ENCODE measurements at regions not wholly inside any gene's neighbourhood (a gene's known extent, or its start where the extent isn't known, plus 50 kb on each side); places are given as distances from the start of the nearest gene placed in this dataset.

- Histone ChIP-seq H4K20me1 (ENCODE audit: insufficient read depth, low read length) (no peaks in the 10 kb centered on the region), H2AFZ (ENCODE audit: low read length) (no peak overlapping the region), H3K36me3 (ENCODE audit: insufficient read depth, low read length) (no peaks in the 10 kb centered on the region), H3K9me3 (ENCODE audit: low read length) (no peaks in the 10 kb centered on the region), H3K9me2 (ENCODE audit: low read depth, low read length) (no peaks in the 10 kb centered on the region), H3K9ac (ENCODE audit: low read length) (no peak overlapping the region), H3K27ac (ENCODE audit: low read depth, low read length, poor library complexity, severe bottlenecking) (no peak overlapping the region), H3K4me3 (ENCODE audit: low read depth, low read length, poor library complexity, severe bottlenecking) (no peak overlapping the region), H3K27me3 (ENCODE audit: insufficient read depth, low read length) (no peaks in the 10 kb centered on the region), H3F3A (ENCODE audit: insufficient read depth, low read length) (no peaks in the 10 kb centered on the region), H3K4me1 (ENCODE audit: insufficient read depth, low read length, severe bottlenecking) (no peaks in the 10 kb centered on the region), H3K4me2 (ENCODE audit: low read length) (no peak overlapping the region), H3K79me2 (ENCODE audit: insufficient read depth, low read length) (no peaks in the 10 kb centered on the region)
- no peak for TF ChIP-seq CTCF (IDR thresholded peaks at IDR 0.05; ENCODE audit: low read length)
- no peak for TF ChIP-seq EZH2 (IDR thresholded peaks at IDR 0.05; ENCODE audit: borderline replicate concordance, low read length)
These were observed 267.5 kb upstream of the PRKCQ start for GRCh38 chr10:6847561-6847960.

- Histone ChIP-seq H3K36me3 (ENCODE audit: insufficient read depth, low read length) (no peaks in the 10 kb centered on the region), H3K79me2 (ENCODE audit: insufficient read depth, low read length) (no peaks in the 10 kb centered on the region), H3K9ac (ENCODE audit: low read length) (no peak overlapping the region), H4K20me1 (ENCODE audit: insufficient read depth, low read length) (no peaks in the 10 kb centered on the region), H2AFZ (ENCODE audit: low read length) (no peak overlapping the region), H3K4me3 (ENCODE audit: low read depth, low read length, poor library complexity, severe bottlenecking) (no peak overlapping the region), H3K9me3 (ENCODE audit: low read length) (no peaks in the 10 kb centered on the region), H3F3A (ENCODE audit: insufficient read depth, low read length) (no peaks in the 10 kb centered on the region), H3K4me2 (ENCODE audit: low read length) (no peak overlapping the region), H3K9me2 (ENCODE audit: low read depth, low read length) (no peaks in the 10 kb centered on the region), H3K27me3 (ENCODE audit: insufficient read depth, low read length) (no peaks in the 10 kb centered on the region), H3K27ac (ENCODE audit: low read depth, low read length, poor library complexity, severe bottlenecking) (no peak overlapping the region), H3K4me1 (ENCODE audit: insufficient read depth, low read length, severe bottlenecking) (no peaks in the 10 kb centered on the region)
- no peak for TF ChIP-seq EZH2 (IDR thresholded peaks at IDR 0.05; ENCODE audit: borderline replicate concordance, low read length)
- TF ChIP-seq CTCF (IDR thresholded peaks at IDR 0.05; ENCODE audit: low read length), result no peak
These were observed 264.0 kb upstream of the PRKCQ start for GRCh38 chr10:6843894-6844650.

DNA sequence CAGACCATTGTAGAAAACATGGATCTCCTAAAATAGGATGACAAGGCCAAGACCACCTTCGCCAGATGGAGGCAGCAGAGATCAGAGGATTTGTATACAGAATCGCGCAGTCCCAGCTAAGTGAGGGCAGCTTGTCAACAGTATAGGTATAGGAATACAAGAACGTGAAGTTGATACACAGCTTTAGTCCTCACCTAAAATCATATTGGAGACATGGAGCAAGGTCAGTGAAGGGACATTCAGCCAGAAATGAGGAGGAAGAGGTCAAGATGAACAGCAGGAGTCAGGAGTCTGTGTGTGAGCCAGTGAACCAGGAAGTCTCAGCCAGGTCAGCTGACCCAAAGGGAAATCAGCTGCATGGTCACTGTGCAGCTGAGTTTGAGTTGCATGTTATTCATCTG lies 263.4 kb upstream of the PRKCQ start:
- Histone ChIP-seq H3K4me1 (ENCODE audit: insufficient read depth, low read length, severe bottlenecking) (no peaks in the 10 kb centered on the region), H3K9me2 (ENCODE audit: low read depth, low read length) (no peaks in the 10 kb centered on the region), H3K36me3 (ENCODE audit: insufficient read depth, low read length) (no peaks in the 10 kb centered on the region), H3K9ac (ENCODE audit: low read length) (no peak overlapping the region), H3K9me3 (ENCODE audit: low read length) (no peaks in the 10 kb centered on the region), H3K4me2 (ENCODE audit: low read length) (no peak overlapping the region; the same call in 1 of the 2 replicates), H2AFZ (ENCODE audit: low read length) (peak overlapping the region; percentile 75; the same call in 1 of the 2 replicates), H3K27me3 (ENCODE audit: insufficient read depth, low read length) (no peaks in the 10 kb centered on the region), H3K79me2 (ENCODE audit: insufficient read depth, low read length) (no peaks in the 10 kb centered on the region), H3K4me3 (ENCODE audit: low read depth, low read length, poor library complexity, severe bottlenecking) (no peak overlapping the region), H3F3A (ENCODE audit: insufficient read depth, low read length) (no peaks in the 10 kb centered on the region), H4K20me1 (ENCODE audit: insufficient read depth, low read length) (no peaks in the 10 kb centered on the region), H3K27ac (ENCODE audit: low read depth, low read length, poor library complexity, severe bottlenecking) (no peak overlapping the region)
- TF ChIP-seq CTCF (IDR thresholded peaks at IDR 0.05; ENCODE audit: low read length), result peak; percentile 29; the same call in 1 of the 2 replicates
- no peak for TF ChIP-seq EZH2 (IDR thresholded peaks at IDR 0.05; ENCODE audit: borderline replicate concordance, low read length)
